Smooth muscle cell (in vitro differentiated cells): ENCODE measurements at regions not wholly inside any gene's neighbourhood (a gene's known extent, or its start where the extent isn't known, plus 50 kb on each side); places are given as distances from the start of the nearest gene placed in this dataset.

ENCODE experiments used
- DNase-seq: peaks from one replicate; lab custom pipeline; 2025; ENCODE audit not compliant: unreplicated experiment; lab: John Stamatoyannopoulos, UW
- H2AFZ ChIP-seq: fragments of 200-600 bp; sonication (generic); 2 replicates; pipeline ENCODE4 v1.6.0; 2016; ENCODE audit warnings: antibody characterized with exemption, low read depth, mild to moderate bottlenecking
- H3F3A ChIP-seq: fragments of 200-600 bp; sonication (generic); 2 replicates; pipeline ENCODE4 v1.6.0; 2017; ENCODE audit warnings: antibody characterized with exemption, low read depth
- H3K27ac ChIP-seq: fragments of 200-600 bp; sonication (generic); 2 replicates; pipeline ENCODE4 v1.5.1; 2016; ENCODE audit warnings: low read depth, mild to moderate bottlenecking
- H3K27me3 ChIP-seq: fragments of 200-600 bp; sonication (generic); 2 replicates; pipeline ENCODE4 v1.6.1; 2016; ENCODE audit warnings: low read depth, mild to moderate bottlenecking
- H3K36me3 ChIP-seq: fragments of 200-600 bp; sonication (generic); 2 replicates; pipeline ENCODE4 v1.5.1; 2016; ENCODE audit warnings: low read depth
- H3K4me1 ChIP-seq: fragments of 200-600 bp; sonication (generic); 2 replicates; pipeline ENCODE4 v1.5.1; 2016; ENCODE audit warnings: low read depth
- H3K4me2 ChIP-seq: fragments of 200-600 bp; sonication (generic); 2 replicates; pipeline ENCODE4 v1.6.0; 2016; ENCODE audit warnings: mild to moderate bottlenecking
- H3K4me3 ChIP-seq: fragments of 200-600 bp; sonication (generic); 2 replicates; pipeline ENCODE4 v1.5.1; 2016; ENCODE audit warnings: mild to moderate bottlenecking
- H3K79me2 ChIP-seq: fragments of 200-600 bp; sonication (generic); 2 replicates; pipeline ENCODE4 v1.6.0; 2016; ENCODE audit warnings: low read depth, mild to moderate bottlenecking
- H3K9ac ChIP-seq: fragments of 200-600 bp; sonication (generic); 2 replicates; pipeline ENCODE4 v1.6.0; 2016; ENCODE audit warnings: low read depth
- H3K9me3 ChIP-seq: fragments of 200-600 bp; sonication (generic); replicated peaks from 2 replicates; pipeline ENCODE4 v1.5.1; 2016; ENCODE audit warnings: low read depth
- H4K20me1 ChIP-seq: fragments of 200-600 bp; sonication (generic); 2 replicates; pipeline ENCODE4 v1.6.0; 2016; ENCODE audit warnings: low read depth
- WGBS: methylation state at CpG from one replicate; pipeline ENCODE4 v1.1.7; 2016; ENCODE audit warnings: low lambda C conversion rate; 5-methylcytosine and 5-hydroxymethylcytosine counted together
- TF ChIP-seq, protein P1 (sequence below): fragments of 200-600 bp; sonication (generic); IDR thresholded peaks from 2 replicates; pipeline ENCODE4 v1.5.1; 2017; ENCODE audit warnings: borderline replicate concordance, mild to moderate bottlenecking, antibody characterized with exemption; ENCODE audit not compliant: insufficient read depth, poor library complexity, severe bottlenecking

- H3K9ac ChIP-seq: no peak overlapping the region
- no peak overlapping the region for H3K27ac ChIP-seq
- TF ChIP-seq, protein P1, sequence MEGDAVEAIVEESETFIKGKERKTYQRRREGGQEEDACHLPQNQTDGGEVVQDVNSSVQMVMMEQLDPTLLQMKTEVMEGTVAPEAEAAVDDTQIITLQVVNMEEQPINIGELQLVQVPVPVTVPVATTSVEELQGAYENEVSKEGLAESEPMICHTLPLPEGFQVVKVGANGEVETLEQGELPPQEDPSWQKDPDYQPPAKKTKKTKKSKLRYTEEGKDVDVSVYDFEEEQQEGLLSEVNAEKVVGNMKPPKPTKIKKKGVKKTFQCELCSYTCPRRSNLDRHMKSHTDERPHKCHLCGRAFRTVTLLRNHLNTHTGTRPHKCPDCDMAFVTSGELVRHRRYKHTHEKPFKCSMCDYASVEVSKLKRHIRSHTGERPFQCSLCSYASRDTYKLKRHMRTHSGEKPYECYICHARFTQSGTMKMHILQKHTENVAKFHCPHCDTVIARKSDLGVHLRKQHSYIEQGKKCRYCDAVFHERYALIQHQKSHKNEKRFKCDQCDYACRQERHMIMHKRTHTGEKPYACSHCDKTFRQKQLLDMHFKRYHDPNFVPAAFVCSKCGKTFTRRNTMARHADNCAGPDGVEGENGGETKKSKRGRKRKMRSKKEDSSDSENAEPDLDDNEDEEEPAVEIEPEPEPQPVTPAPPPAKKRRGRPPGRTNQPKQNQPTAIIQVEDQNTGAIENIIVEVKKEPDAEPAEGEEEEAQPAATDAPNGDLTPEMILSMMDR: no peak
- H3K27me3 ChIP-seq: no peaks in the 10 kb centered on the region
- no peak overlapping the region for H3K4me2 ChIP-seq
- DNase-seq: no peak
- no peak overlapping the region for H2AFZ ChIP-seq
- H3K36me3 ChIP-seq: no peaks in the 10 kb centered on the region
- 79% methylated on average over 1 of the region's 1 CpG for WGBS
- H3K79me2 ChIP-seq: no peaks in the 10 kb centered on the region
- no peaks in the 10 kb centered on the region for H3K9me3 ChIP-seq
- no peak overlapping the region for H3K4me3 ChIP-seq
- no peaks in the 10 kb centered on the region for H3K4me1 ChIP-seq
- H3F3A ChIP-seq: no peaks in the 10 kb centered on the region
- H4K20me1 ChIP-seq: no peaks in the 10 kb centered on the region
Measured at GRCh38 chr14:28946267-28946666, 179.7 kb downstream of the FOXG1 start.

GRCh38 chr14:28949503-28949902, 182.9 kb downstream of the FOXG1 start:
- WGBS: 74% methylated on average over 2 of the region's 2 CpGs
- Histone ChIP-seq H3F3A (no peaks in the 10 kb centered on the region), H2AFZ (no peak overlapping the region), H3K27ac (no peak overlapping the region), H3K9me3 (no peaks in the 10 kb centered on the region), H3K9ac (no peak overlapping the region), H3K4me3 (no peak overlapping the region), H3K4me1 (no peaks in the 10 kb centered on the region), H3K36me3 (no peaks in the 10 kb centered on the region), H3K4me2 (no peak overlapping the region), H3K27me3 (no peaks in the 10 kb centered on the region), H3K79me2 (no peaks in the 10 kb centered on the region), H4K20me1 (no peaks in the 10 kb centered on the region)
- DNase-seq: no peak
- TF ChIP-seq, protein P1: no peak

DNA sequence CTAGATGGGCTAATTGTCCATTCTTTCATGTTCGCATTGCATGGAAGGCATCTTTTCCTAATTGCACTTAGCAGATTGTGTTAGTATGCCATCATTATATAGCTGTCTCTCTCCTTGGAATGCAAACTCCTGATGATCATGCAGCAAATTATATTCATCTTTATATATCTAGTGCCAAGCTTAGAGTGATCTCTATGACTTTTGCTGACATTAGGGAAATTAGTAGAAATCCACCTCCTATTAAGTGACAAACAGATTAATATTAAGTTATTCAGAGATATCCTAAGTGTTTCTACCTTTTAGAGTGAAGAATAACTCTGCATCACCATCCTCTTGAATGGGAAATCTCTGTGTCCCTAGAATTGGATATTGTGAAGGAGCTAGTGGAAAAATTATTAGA, 185.6 kb downstream of the FOXG1 start:
- DNase-seq: no peak
- Histone ChIP-seq H3K9me3 (no peaks in the 10 kb centered on the region), H3K27me3 (no peaks in the 10 kb centered on the region), H3K27ac (no peak overlapping the region), H3K4me1 (no peaks in the 10 kb centered on the region), H3K36me3 (no peaks in the 10 kb centered on the region), H3F3A (no peaks in the 10 kb centered on the region), H3K4me3 (no peak overlapping the region), H2AFZ (no peak overlapping the region), H3K9ac (no peak overlapping the region), H3K4me2 (no peak overlapping the region), H4K20me1 (no peaks in the 10 kb centered on the region), H3K79me2 (no peaks in the 10 kb centered on the region)
- TF ChIP-seq, protein P1: no peak
- 85% methylated on average over 1 of the region's 1 CpG for WGBS

- H3K79me2 ChIP-seq: no peaks in the 10 kb centered on the region
Measured at GRCh38 chr14:28952666-28953065, 186.1 kb downstream of the FOXG1 start.

More at GRCh38 chr14:28952666-28953065, 186.1 kb downstream of the FOXG1 start:
- TF ChIP-seq, protein P1: no peak
- Histone ChIP-seq H3K27me3 (no peaks in the 10 kb centered on the region), H3K4me2 (no peak overlapping the region), H3K9ac (no peak overlapping the region), H3K4me3 (no peak overlapping the region), H3K27ac (no peak overlapping the region), H3F3A (no peaks in the 10 kb centered on the region), H2AFZ (no peak overlapping the region), H3K9me3 (no peaks in the 10 kb centered on the region), H3K4me1 (no peaks in the 10 kb centered on the region), H4K20me1 (no peaks in the 10 kb centered on the region), H3K36me3 (no peaks in the 10 kb centered on the region)
- DNase-seq: no peak
